H9 (cell line): ENCODE measurements at regions not wholly inside any gene's neighbourhood (a gene's known extent, or its start where the extent isn't known, plus 50 kb on each side); places are given as distances from the start of the nearest gene placed in this dataset.

Experiments
- DNase-seq: peaks from one replicate; pipeline ENCODE4 v3.0.0-alpha.2; 2017
- H2AFZ ChIP-seq: one replicate; pipeline ENCODE4 v1.6.1; 2013; ENCODE audit warnings: mild to moderate bottlenecking, low read length, control low read depth, moderate library complexity
- H2AK5ac ChIP-seq: 2 replicates; pipeline ENCODE4 v1.6.1; 2013; ENCODE audit warnings: low read length, control low read depth, mixed read lengths; ENCODE audit not compliant: insufficient read length
- H2BK120ac ChIP-seq: one replicate; pipeline ENCODE4 v1.6.1; 2013; ENCODE audit warnings: low read depth, mild to moderate bottlenecking, low read length, control low read depth, inconsistent platforms; ENCODE audit not compliant: poor library complexity, severe bottlenecking
- H2BK12ac ChIP-seq: 2 replicates; pipeline ENCODE4 v1.6.1; 2013; ENCODE audit warnings: low read length, control low read depth, mixed read lengths, low read depth; ENCODE audit not compliant: insufficient read length
- H2BK15ac ChIP-seq: 2 replicates; pipeline ENCODE4 v1.6.1; 2013; ENCODE audit warnings: low read depth, low read length, control low read depth
- H2BK20ac ChIP-seq: one replicate; pipeline ENCODE4 v1.6.1; 2013; ENCODE audit warnings: low read depth, mild to moderate bottlenecking, low read length, control low read depth, inconsistent platforms; ENCODE audit not compliant: poor library complexity, severe bottlenecking
- H2BK5ac ChIP-seq: 2 replicates; pipeline ENCODE4 v1.6.1; 2013; ENCODE audit warnings: low read length, control low read depth, mixed read lengths; ENCODE audit not compliant: insufficient read length
- H3K14ac ChIP-seq: 2 replicates; pipeline ENCODE4 v1.6.1; 2013; ENCODE audit warnings: low read length, control low read depth; ENCODE audit not compliant: insufficient read depth
- H3K18ac ChIP-seq: 2 replicates; pipeline ENCODE4 v1.6.1; 2013; ENCODE audit warnings: low read depth, mild to moderate bottlenecking, mixed read lengths, low read length, control low read depth; ENCODE audit not compliant: insufficient read length
- H3K23ac ChIP-seq: 2 replicates; pipeline ENCODE4 v1.6.1; 2013; ENCODE audit warnings: low read length, control low read depth, mixed read lengths, low read depth; ENCODE audit not compliant: insufficient read length
- H3K23me2 ChIP-seq: 2 replicates; pipeline ENCODE4 v1.6.1; 2013; ENCODE audit warnings: low read depth, mild to moderate bottlenecking, mixed read lengths, low read length, control low read depth; ENCODE audit not compliant: insufficient read length, poor library complexity, severe bottlenecking
- H3K27ac ChIP-seq: 2 replicates; pipeline ENCODE4 v1.5.1; 2013; ENCODE audit warnings: low read length, control low read depth, mixed read lengths, low read depth; ENCODE audit not compliant: insufficient read length
- H3K27me3 ChIP-seq: 2 replicates; pipeline ENCODE4 v1.6.1; 2013; ENCODE audit warnings: low read length, control low read depth, inconsistent platforms; ENCODE audit not compliant: insufficient read depth
- H3K4ac ChIP-seq: 2 replicates; pipeline ENCODE4 v1.6.1; 2013; ENCODE audit warnings: low read depth, mild to moderate bottlenecking, control low read depth, inconsistent platforms, low read length, moderate library complexity
- H3K4me1 ChIP-seq: 2 replicates; pipeline ENCODE4 v1.6.1; 2013; ENCODE audit warnings: low read length, control low read depth, inconsistent platforms; ENCODE audit not compliant: insufficient read depth
- H3K4me2 ChIP-seq: 2 replicates; pipeline ENCODE4 v1.6.1; 2013; ENCODE audit warnings: low read length, control low read depth, mixed read lengths; ENCODE audit not compliant: insufficient read length, insufficient read depth
- H3K56ac ChIP-seq: 2 replicates; pipeline ENCODE4 v1.6.1; 2013; ENCODE audit warnings: low read depth, mild to moderate bottlenecking, mixed read lengths, low read length, control low read depth; ENCODE audit not compliant: insufficient read length
- H3K79me1 ChIP-seq: 2 replicates; pipeline ENCODE4 v1.6.1; 2013; ENCODE audit warnings: low read depth, mild to moderate bottlenecking, moderate library complexity, low read length, control low read depth, inconsistent platforms; ENCODE audit not compliant: insufficient read depth, poor library complexity, severe bottlenecking
- H3K79me2 ChIP-seq: 2 replicates; pipeline ENCODE4 v1.6.1; 2013; ENCODE audit warnings: low read length, control low read depth, inconsistent platforms; ENCODE audit not compliant: insufficient read depth
- H3K9ac ChIP-seq: 2 replicates; pipeline ENCODE4 v1.6.1; 2013; ENCODE audit warnings: low read length, control low read depth, mixed read lengths; ENCODE audit not compliant: insufficient read length; ENCODE audit errors: extremely low read depth
- H3K9me3 ChIP-seq: one replicate; pipeline ENCODE4 v1.6.1; 2013; ENCODE audit warnings: low read depth, low read length, inconsistent platforms; ENCODE audit not compliant: control insufficient read depth
- H3T11ph ChIP-seq: one replicate; pipeline ENCODE4 v1.6.1; 2013; ENCODE audit warnings: mild to moderate bottlenecking, low read length, control low read depth, inconsistent platforms
- H4K20me1 ChIP-seq: one replicate; pipeline ENCODE4 v1.6.1; 2013; ENCODE audit not compliant: control insufficient read depth, insufficient read length, insufficient read depth
- H4K5ac ChIP-seq: 2 replicates; pipeline ENCODE4 v1.6.1; 2013; ENCODE audit warnings: low read depth, mild to moderate bottlenecking, mixed read lengths, low read length, control low read depth; ENCODE audit not compliant: insufficient read length
- H4K8ac ChIP-seq: replicated peaks from 2 replicates; pipeline ENCODE4 v1.6.1; 2013; ENCODE audit warnings: low read length, control low read depth, mixed read lengths, low read depth; ENCODE audit not compliant: insufficient read length
- H4K91ac ChIP-seq: 2 replicates; pipeline ENCODE4 v1.6.1; 2013; ENCODE audit warnings: low read depth, mild to moderate bottlenecking, moderate library complexity, mixed read lengths, low read length, control low read depth; ENCODE audit not compliant: insufficient read length
- H3K27ac Mint-ChIP-seq, 3 experiments: 2 replicates in 2 of 3; 3 replicates in 1 of 3; pipeline ENCODE4 v1.8.0; 2020 to 2021; ENCODE audit warnings: mixed read lengths in 3 of 3, mild to moderate bottlenecking in 1 of 3, moderate library complexity in 1 of 3
- H3K27me3 Mint-ChIP-seq: 2 replicates; pipeline ENCODE4 v1.8.0; 2021; ENCODE audit warnings: low read depth, mild to moderate bottlenecking, moderate library complexity, mixed read lengths
- H3K36me3 Mint-ChIP-seq, 3 experiments: 2 replicates in 2 of 3; 3 replicates in 1 of 3; pipeline ENCODE4 v1.8.0; 2020 to 2021; ENCODE audit warnings: low read depth in 3 of 3, mixed read lengths in 3 of 3; ENCODE audit not compliant: insufficient read depth in 1 of 3
- H3K4me1 Mint-ChIP-seq, 2 experiments: 2 replicates each; pipeline ENCODE4 v1.8.0; 2020; ENCODE audit warnings: mixed read lengths in 2 of 2
- H3K4me3 Mint-ChIP-seq, 2 experiments: 2 replicates in 1 of 2; 3 replicates in 1 of 2; pipeline ENCODE4 v1.8.0; 2020 to 2021; ENCODE audit warnings: mild to moderate bottlenecking in 2 of 2, mixed read lengths in 2 of 2, moderate library complexity in 1 of 2
- H3K9me3 Mint-ChIP-seq, 2 experiments: 2 replicates in 1 of 2; 3 replicates in 1 of 2; pipeline ENCODE4 v1.8.0; 2020; ENCODE audit warnings: mild to moderate bottlenecking in 2 of 2, mixed read lengths in 2 of 2, moderate library complexity in 1 of 2
- whole genome bisulfite sequencing: extraction: QIAGEN DNeasy Blood & Tissue Kit; methylation state at CpG from one replicate; pipeline ENCODE4 v1.1.7; 2013; ENCODE audit warnings: missing lambda C conversion rate, low lambda C conversion rate, mixed read lengths; ENCODE audit not compliant: insufficient read length; ENCODE audit errors: extremely low coverage; 5-methylcytosine and 5-hydroxymethylcytosine counted together
- TF ChIP-seq, protein P1 (sequence below): fragments of 200-600 bp; sonication (generic); conservative IDR thresholded peaks from 3 replicates; pipeline ENCODE4 v1.8.0; 2021; ENCODE audit warnings: antibody characterized with exemption, mild to moderate bottlenecking

DNA sequence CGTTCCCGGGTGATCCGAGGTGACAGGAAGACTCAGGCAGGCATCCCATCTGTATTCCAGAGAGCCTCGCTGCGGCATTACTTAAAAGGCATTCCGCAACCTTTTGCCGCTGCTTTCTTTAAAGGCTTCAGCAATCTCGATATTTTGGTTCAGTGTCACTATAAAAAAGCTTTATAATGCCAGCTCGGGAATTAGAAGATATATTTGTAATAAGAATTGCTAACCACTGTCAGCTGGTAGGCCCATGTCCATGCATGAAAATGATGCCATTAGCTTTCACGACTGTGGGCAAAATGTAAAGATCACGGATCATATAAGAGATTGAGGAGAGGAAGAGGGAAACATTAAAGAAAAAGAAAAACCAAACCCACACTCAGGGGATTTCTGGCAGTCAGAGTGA lies 578.6 kb upstream of the CDH5 start:
- no peak overlapping the region for H4K5ac ChIP-seq
- WGBS, result no CpG with 5 or more reads among the region's 11 CpGs
- H3K27me3 ChIP-seq, result no peaks in the 10 kb centered on the region
- H3K4me2 ChIP-seq, result no peak overlapping the region
- H2BK5ac ChIP-seq, result no peak overlapping the region
- no peaks in the 10 kb centered on the region for H3K4me1 ChIP-seq
- no peaks in the 10 kb centered on the region for H3K36me3 Mint-ChIP-seq
- H3K23me2 ChIP-seq, result no peaks in the 10 kb centered on the region
- no peak overlapping the region for H4K8ac ChIP-seq
- no peak for DNase-seq
- no peaks in the 10 kb centered on the region for H3K9me3 Mint-ChIP-seq
- H3K56ac ChIP-seq, result no peak overlapping the region
- no peak overlapping the region for H3T11ph ChIP-seq
- peaks cover under 1 to 5% of the 10 kb centered on the region in 2 experiments; a peak in 3 of 4 replicates for H3K4me1 Mint-ChIP-seq
- peaks cover 6% of the 10 kb centered on the region for H3K27me3 Mint-ChIP-seq
- no peak overlapping the region for H3K27ac ChIP-seq
- H4K91ac ChIP-seq, result no peak overlapping the region
- H2BK120ac ChIP-seq, result no peak overlapping the region
- no peaks in the 10 kb centered on the region for H3K9me3 ChIP-seq
- H3K27ac Mint-ChIP-seq, result no peak overlapping the region
- no peak overlapping the region for H3K18ac ChIP-seq
- no peak overlapping the region for H2BK15ac ChIP-seq
- no peak overlapping the region for H2AK5ac ChIP-seq
- H3K4me3 Mint-ChIP-seq, result no peak overlapping the region
- H2AFZ ChIP-seq, result no peak overlapping the region
- no peak overlapping the region for H2BK20ac ChIP-seq
- no peaks in the 10 kb centered on the region for H3K79me1 ChIP-seq
- no peak overlapping the region for H3K4ac ChIP-seq
- H3K23ac ChIP-seq, result no peak overlapping the region
- H3K9ac ChIP-seq, result no peak overlapping the region
- H3K79me2 ChIP-seq, result no peaks in the 10 kb centered on the region
- no peaks in the 10 kb centered on the region for H4K20me1 ChIP-seq
- no peak overlapping the region for H3K14ac ChIP-seq
- TF ChIP-seq, protein P1, sequence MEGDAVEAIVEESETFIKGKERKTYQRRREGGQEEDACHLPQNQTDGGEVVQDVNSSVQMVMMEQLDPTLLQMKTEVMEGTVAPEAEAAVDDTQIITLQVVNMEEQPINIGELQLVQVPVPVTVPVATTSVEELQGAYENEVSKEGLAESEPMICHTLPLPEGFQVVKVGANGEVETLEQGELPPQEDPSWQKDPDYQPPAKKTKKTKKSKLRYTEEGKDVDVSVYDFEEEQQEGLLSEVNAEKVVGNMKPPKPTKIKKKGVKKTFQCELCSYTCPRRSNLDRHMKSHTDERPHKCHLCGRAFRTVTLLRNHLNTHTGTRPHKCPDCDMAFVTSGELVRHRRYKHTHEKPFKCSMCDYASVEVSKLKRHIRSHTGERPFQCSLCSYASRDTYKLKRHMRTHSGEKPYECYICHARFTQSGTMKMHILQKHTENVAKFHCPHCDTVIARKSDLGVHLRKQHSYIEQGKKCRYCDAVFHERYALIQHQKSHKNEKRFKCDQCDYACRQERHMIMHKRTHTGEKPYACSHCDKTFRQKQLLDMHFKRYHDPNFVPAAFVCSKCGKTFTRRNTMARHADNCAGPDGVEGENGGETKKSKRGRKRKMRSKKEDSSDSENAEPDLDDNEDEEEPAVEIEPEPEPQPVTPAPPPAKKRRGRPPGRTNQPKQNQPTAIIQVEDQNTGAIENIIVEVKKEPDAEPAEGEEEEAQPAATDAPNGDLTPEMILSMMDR, result no peak
- no peak overlapping the region for H2BK12ac ChIP-seq
